ENCODE measurements at regions not wholly inside any gene's neighbourhood (a gene's known extent, or its start where the extent isn't known, plus 50 kb on each side); places are given as distances from the start of the nearest gene placed in this dataset.

- H3K4me3 ChIP-seq (ENCODE audit: control extremely low read depth in 1 of 5, extremely low read depth in 1 of 5, insufficient read depth in 1 of 5, low read depth in 2 of 5, low read length in 4 of 5), result no peak overlapping the region
- Mint-ChIP-seq H3K4me1 (no peaks in the 10 kb centered on the region), H3K9me3 (ENCODE audit: insufficient read depth) (no peaks in the 10 kb centered on the region), H3K4me3 (no peak overlapping the region), H3K27ac (no peak overlapping the region), H3K27me3 (peaks cover 13% of the 10 kb centered on the region)
- ChIA-PET CTCF (no interaction called here), POLR2A (no interaction called here)
- ATAC-seq (ENCODE audit: low read depth) (no peak), DNase-seq (no peak)
- no peaks in the 10 kb centered on the region for H3K36me3 ChIP-seq (replicated peaks in 1 of 2; ENCODE audit: control extremely low read depth in 1 of 2, control insufficient read depth in 1 of 2, extremely low read depth in 1 of 2, insufficient read depth in 2 of 2, low read length in 1 of 2)
- H3K4me1 ChIP-seq (ENCODE audit: control insufficient read depth in 2 of 2, insufficient read depth in 2 of 2, low read length in 2 of 2), result no peaks in the 10 kb centered on the region
- intact Hi-C loops (cut with micrococcal nuclease), result no loop called here
- no peak for TF ChIP-seq EZH2 (IDR thresholded peaks at IDR 0.05; ENCODE audit: borderline replicate concordance, insufficient read depth, low read depth, low read length, poor library complexity, severe bottlenecking)
- no peak for TF ChIP-seq CTCF (IDR thresholded peaks at IDR 0.05)
- 91% methylated on average over 5 of the region's 7 CpGs for WGBS (ENCODE audit: insufficient coverage)
- no peaks in the 10 kb centered on the region for H3K9me3 ChIP-seq (ENCODE audit: control extremely low read depth in 1 of 3, control insufficient read depth in 2 of 3, insufficient read depth in 1 of 3, low read length in 2 of 3)
- H3K27ac ChIP-seq (ENCODE audit: low read length in 2 of 2), result no peak overlapping the region
- H3K79me2 ChIP-seq (ENCODE audit: control insufficient read depth, insufficient read depth, low read length), result no peaks in the 10 kb centered on the region
- peaks cover 0 to 4% (median 0%) of the 10 kb centered on the region in 4 experiments for H3K27me3 ChIP-seq (replicated peaks in 1 of 4; ENCODE audit: control extremely low read depth in 1 of 4, control insufficient read depth in 3 of 4, insufficient read depth in 4 of 4, low read length in 3 of 4)
- no peak overlapping the region for H3K9ac ChIP-seq (ENCODE audit: low read length)
- no peak overlapping the region for H2AFZ ChIP-seq (ENCODE audit: insufficient read depth, low read depth, low read length, poor library complexity, severe bottlenecking)
- no peaks in the 10 kb centered on the region for H4K20me1 ChIP-seq (ENCODE audit: control insufficient read depth, insufficient read depth, low read length, poor library complexity, severe bottlenecking)
- no peak overlapping the region for H3K4me2 ChIP-seq (replicated peaks; ENCODE audit: low read depth, low read length, poor library complexity, severe bottlenecking)
Measured at GRCh38 chr10:78804411-78805032, 264.2 kb upstream of the ZMIZ1 start.

DNA sequence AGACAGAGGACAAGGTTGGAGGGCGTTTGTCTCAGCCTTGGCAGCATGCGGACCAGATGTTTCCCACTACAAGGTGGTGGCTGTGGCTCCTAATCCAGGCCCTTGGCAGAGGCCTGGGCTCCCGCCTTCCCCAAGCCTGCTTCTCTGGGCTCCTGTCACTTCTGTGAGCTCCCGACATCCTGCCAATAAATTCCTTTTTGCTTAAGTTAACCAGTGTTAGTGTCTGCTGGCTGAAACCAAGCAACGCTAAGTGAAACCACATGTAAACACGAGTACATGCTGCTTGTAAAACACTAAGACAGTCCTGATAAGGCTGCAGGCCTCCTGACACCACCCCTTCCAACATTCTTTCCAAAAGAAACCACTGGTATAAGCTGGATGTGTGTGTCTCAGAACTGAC, 263.6 kb upstream of the ZMIZ1 start:
- H3K4me1 ChIP-seq (ENCODE audit: control insufficient read depth in 2 of 2, insufficient read depth in 2 of 2, low read length in 2 of 2), result no peaks in the 10 kb centered on the region
- 94% methylated on average over 4 of the region's 6 CpGs for WGBS (ENCODE audit: insufficient coverage)
- H3K27me3 ChIP-seq (replicated peaks in 1 of 4; ENCODE audit: control extremely low read depth in 1 of 4, control insufficient read depth in 3 of 4, insufficient read depth in 4 of 4, low read length in 3 of 4), result peaks cover 0 to 4% (median 0%) of the 10 kb centered on the region in 4 experiments
- ChIA-PET POLR2A (no interaction called here), CTCF (no interaction called here)
- Mint-ChIP-seq H3K9me3 (ENCODE audit: insufficient read depth) (no peaks in the 10 kb centered on the region), H3K27ac (no peak overlapping the region), H3K4me3 (no peak overlapping the region), H3K27me3 (peaks cover 13% of the 10 kb centered on the region), H3K4me1 (no peaks in the 10 kb centered on the region)
- H3K9me3 ChIP-seq (ENCODE audit: control extremely low read depth in 1 of 3, control insufficient read depth in 2 of 3, insufficient read depth in 1 of 3, low read length in 2 of 3), result no peaks in the 10 kb centered on the region
- no peak overlapping the region for H2AFZ ChIP-seq (ENCODE audit: insufficient read depth, low read depth, low read length, poor library complexity, severe bottlenecking)
- TF ChIP-seq EZH2 (IDR thresholded peaks at IDR 0.05; ENCODE audit: borderline replicate concordance, insufficient read depth, low read depth, low read length, poor library complexity, severe bottlenecking) (no peak), CTCF (IDR thresholded peaks at IDR 0.05) (no peak)
- no peak overlapping the region for H3K4me3 ChIP-seq (ENCODE audit: control extremely low read depth in 1 of 5, extremely low read depth in 1 of 5, insufficient read depth in 1 of 5, low read depth in 2 of 5, low read length in 4 of 5)
- no peak for DNase-seq
- H4K20me1 ChIP-seq (ENCODE audit: control insufficient read depth, insufficient read depth, low read length, poor library complexity, severe bottlenecking), result no peaks in the 10 kb centered on the region
- no peaks in the 10 kb centered on the region for H3K36me3 ChIP-seq (replicated peaks in 1 of 2; ENCODE audit: control extremely low read depth in 1 of 2, control insufficient read depth in 1 of 2, extremely low read depth in 1 of 2, insufficient read depth in 2 of 2, low read length in 1 of 2)
- H3K27ac ChIP-seq (ENCODE audit: low read length in 2 of 2), result no peak overlapping the region
- no peak overlapping the region for H3K9ac ChIP-seq (ENCODE audit: low read length)
- H3K79me2 ChIP-seq (ENCODE audit: control insufficient read depth, insufficient read depth, low read length), result no peaks in the 10 kb centered on the region
- intact Hi-C loops (cut with micrococcal nuclease), result no loop called here
- ATAC-seq (ENCODE audit: low read depth), result no peak
- H3K4me2 ChIP-seq (replicated peaks; ENCODE audit: low read depth, low read length, poor library complexity, severe bottlenecking), result no peak overlapping the region
